BLaER1 treated with 17β-estradiol and CSF1 and Interleukin-3, amounts not matched to agents 10 nM and 100 nM (cell line): ENCODE measurements at regions not wholly inside any gene's neighbourhood (a gene's known extent, or its start where the extent isn't known, plus 50 kb on each side); places are given as distances from the start of the nearest gene placed in this dataset.

Experiments used
- H3K27ac ChIP-seq, 11 experiments: shearing (Covaris generic); formaldehyde crosslinking; 2 replicates each; pipeline ENCODE4 v1.8.1; 2022
- H3K27me3 ChIP-seq, 11 experiments: shearing (Covaris generic); formaldehyde crosslinking; 2 replicates each; pipeline ENCODE4 v1.8.1; 2022
- H3K36me3 ChIP-seq, 11 experiments: shearing (Covaris generic); formaldehyde crosslinking; 2 replicates each; pipeline ENCODE4 v1.8.1; 2022
- H3K4me1 ChIP-seq, 10 experiments: shearing (Covaris generic); formaldehyde crosslinking; 2 replicates each; pipeline ENCODE4 v1.8.1; 2022
- H3K4me2 ChIP-seq, 11 experiments: shearing (Covaris generic); formaldehyde crosslinking; 2 replicates each; pipeline ENCODE4 v1.8.1; 2022
- H3K4me3 ChIP-seq, 10 experiments: shearing (Covaris generic); formaldehyde crosslinking; 2 replicates each; pipeline ENCODE4 v1.8.1; 2022
- H3K9ac ChIP-seq, 11 experiments: shearing (Covaris generic); formaldehyde crosslinking; 2 replicates each; pipeline ENCODE4 v1.8.1; 2022
- H3K9me3 ChIP-seq, 11 experiments: shearing (Covaris generic); formaldehyde crosslinking; replicated peaks in 1 of 11; 2 replicates each; pipeline ENCODE4 v1.8.1; 2022
- H4K20me1 ChIP-seq, 11 experiments: shearing (Covaris generic); formaldehyde crosslinking; 2 replicates each; pipeline ENCODE4 v1.8.1; 2022
- Cebpa-rat ChIP-seq, 11 experiments: shearing (Covaris generic); IDR thresholded peaks; 2 replicates each; pipeline ENCODE4 v1.8.1; 2022

GRCh38 chr15:69987492-69988489, 109.9 kb downstream of the TLE3 start:
- no peak overlapping the region for H3K4me3 ChIP-seq
- H3K36me3 ChIP-seq = no peaks in the 10 kb centered on the region
- H3K27ac ChIP-seq = no peak overlapping the region
- peaks cover 0 to 17% (median 0%) of the 10 kb centered on the region in 11 experiments; a peak in 5 of 22 replicates for H4K20me1 ChIP-seq
- H3K27me3 ChIP-seq = 0 out of 22 replicates have a peak, but pooled peaks cover 0 to 4% (median 0%) of the 10 kb centered on the region in 11 experiments
- H3K4me2 ChIP-seq = no peak overlapping the region
- H3K9ac ChIP-seq = no peak overlapping the region
- TF ChIP-seq Cebpa-rat (IDR thresholded peaks at IDR 0.05) = no peak
- H3K4me1 ChIP-seq = peaks cover 0 to 6% (median 0%) of the 10 kb centered on the region in 10 experiments; a peak in 2 of 20 replicates
- no peaks in the 10 kb centered on the region for H3K9me3 ChIP-seq

- Histone ChIP-seq H3K9ac (no peak overlapping the region), H3K27me3 (no peaks in the 10 kb centered on the region), H3K4me3 (no peak overlapping the region)
Measured at GRCh38 chr15:69988541-69989225, 109.0 kb downstream of the TLE3 start.

GRCh38 chr15:69990566-69991421, 106.9 kb downstream of the TLE3 start:
- Histone ChIP-seq H3K27ac (no peak overlapping the region), H4K20me1 (peaks cover 0 to 17% (median 0%) of the 10 kb centered on the region in 11 experiments; a peak in 4 of 22 replicates), H3K4me3 (no peak overlapping the region), H3K27me3 (no peaks in the 10 kb centered on the region), H3K9ac (no peak overlapping the region), H3K4me2 (no peak overlapping the region), H3K36me3 (no peaks in the 10 kb centered on the region), H3K4me1 (peaks cover 0 to 6% (median 0%) of the 10 kb centered on the region in 10 experiments; a peak in 3 of 20 replicates), H3K9me3 (peaks cover 0 to 7% (median 0%) of the 10 kb centered on the region in 11 experiments; a peak in 2 of 22 replicates)
- no peak for TF ChIP-seq Cebpa-rat (IDR thresholded peaks at IDR 0.05)

More at GRCh38 chr15:69988541-69989225, 109.0 kb downstream of the TLE3 start:
- Histone ChIP-seq H3K4me1 (peaks cover 0 to 6% (median 0%) of the 10 kb centered on the region in 10 experiments; a peak in 3 of 20 replicates), H4K20me1 (peaks cover 0 to 17% (median 0%) of the 10 kb centered on the region in 11 experiments; a peak in 4 of 22 replicates), H3K27ac (no peak overlapping the region), H3K4me2 (no peak overlapping the region), H3K9me3 (no peaks in the 10 kb centered on the region), H3K36me3 (no peaks in the 10 kb centered on the region)
- TF ChIP-seq Cebpa-rat (IDR thresholded peaks at IDR 0.05) = no peak

- no peak overlapping the region for H3K4me2 ChIP-seq
- TF ChIP-seq Cebpa-rat (IDR thresholded peaks at IDR 0.05) = no peak
- H3K27ac ChIP-seq = no peak overlapping the region
- no peaks in the 10 kb centered on the region for H3K36me3 ChIP-seq
- peaks cover 0 to 17% (median 0%) of the 10 kb centered on the region in 11 experiments; a peak in 4 of 22 replicates for H4K20me1 ChIP-seq
- no peaks in the 10 kb centered on the region for H3K27me3 ChIP-seq
- H3K9ac ChIP-seq = no peak overlapping the region
- peaks cover 0 to 6% (median 0%) of the 10 kb centered on the region in 10 experiments; a peak in 3 of 20 replicates for H3K4me1 ChIP-seq
- H3K4me3 ChIP-seq = no peak overlapping the region
- peaks cover 0 to 7% (median 0%) of the 10 kb centered on the region in 11 experiments; a peak in 2 of 22 replicates for H3K9me3 ChIP-seq
Measured at GRCh38 chr15:69991551-69991980, 106.2 kb downstream of the TLE3 start.

GRCh38 chr15:69992348-69992747, 105.4 kb downstream of the TLE3 start:
- TF ChIP-seq Cebpa-rat (IDR thresholded peaks at IDR 0.05) = no peak

GRCh38 chr15:69994429-69995205, 103.1 kb downstream of the TLE3 start:
- peaks cover 0 to 9% (median 3%) of the 10 kb centered on the region in 10 experiments; a peak in 5 of 20 replicates for H3K4me1 ChIP-seq
- H3K36me3 ChIP-seq = no peaks in the 10 kb centered on the region
- no peak for TF ChIP-seq Cebpa-rat (IDR thresholded peaks at IDR 0.05)
- peaks cover 0 to 4% (median 0%) of the 10 kb centered on the region in 11 experiments; a peak in 3 of 22 replicates for H4K20me1 ChIP-seq
- H3K4me3 ChIP-seq = no peak overlapping the region
- no peak overlapping the region for H3K27ac ChIP-seq
- no peaks in the 10 kb centered on the region for H3K27me3 ChIP-seq
- H3K4me2 ChIP-seq = no peak overlapping the region
- H3K9ac ChIP-seq = no peak overlapping the region
- H3K9me3 ChIP-seq = peaks cover 0 to 7% (median 0%) of the 10 kb centered on the region in 11 experiments; a peak in 2 of 22 replicates

More at GRCh38 chr15:69992348-69992747, 105.4 kb downstream of the TLE3 start:
- H3K36me3 ChIP-seq = no peaks in the 10 kb centered on the region
- peaks cover 0 to 7% (median 0%) of the 10 kb centered on the region in 11 experiments; a peak in 2 of 22 replicates for H3K9me3 ChIP-seq
- no peak overlapping the region for H3K4me2 ChIP-seq
- H3K27ac ChIP-seq = no peak overlapping the region
- peaks cover 0 to 17% (median 0%) of the 10 kb centered on the region in 11 experiments; a peak in 4 of 22 replicates for H4K20me1 ChIP-seq
- peaks cover 0 to 6% (median 0%) of the 10 kb centered on the region in 10 experiments; a peak in 3 of 20 replicates for H3K4me1 ChIP-seq
- H3K9ac ChIP-seq = no peak overlapping the region
- no peaks in the 10 kb centered on the region for H3K27me3 ChIP-seq
- H3K4me3 ChIP-seq = no peak overlapping the region

GRCh38 chr15:69996321-69997160, 101.2 kb downstream of the TLE3 start:
- H3K27me3 ChIP-seq = no peaks in the 10 kb centered on the region
- no peak overlapping the region for H3K27ac ChIP-seq
- no peak overlapping the region for H3K4me2 ChIP-seq
- H3K36me3 ChIP-seq = no peaks in the 10 kb centered on the region
- no peaks in the 10 kb centered on the region; a peak in 2 of 22 replicates for H4K20me1 ChIP-seq
- H3K4me1 ChIP-seq = peaks cover 0 to 7% (median 2%) of the 10 kb centered on the region in 10 experiments; a peak in 4 of 20 replicates
- H3K9ac ChIP-seq = no peak overlapping the region
- H3K4me3 ChIP-seq = no peak overlapping the region
- TF ChIP-seq Cebpa-rat (IDR thresholded peaks at IDR 0.05) = no peak
- H3K9me3 ChIP-seq = peaks cover 0 to 7% (median 0%) of the 10 kb centered on the region in 11 experiments; a peak in 2 of 22 replicates
